SHP77 treated with DMSO at 0.1 percent for 48 hours (cell line): ENCODE measurements at regions not wholly inside any gene's neighbourhood (a gene's known extent, or its start where the extent isn't known, plus 50 kb on each side); places are given as distances from the start of the nearest gene placed in this dataset.
"Not testable (repeated sequence)": the region's sequence is repeated elsewhere in the genome, so short reads cannot be mapped to it uniquely, and the experiment has no call there.

Source experiments
- DNase-seq: peaks from one replicate; lab custom pipeline; 2025; lab: John Stamatoyannopoulos, UW

- DNase-seq = not testable (repeated sequence)
Measured at GRCh38 chr15:53923741-53924140, 54.5 kb upstream of the UNC13C start.

- DNase-seq = no peak
Measured at GRCh38 chr15:53918180-53919079, 59.8 kb upstream of the UNC13C start.

- no peak for DNase-seq
Measured at GRCh38 chr15:53917109-53917508, 61.1 kb upstream of the UNC13C start.

- no peak for DNase-seq
Measured at GRCh38 chr15:53911431-53911830, 66.8 kb upstream of the UNC13C start.

GRCh38 chr15:53910852-53911251, 67.4 kb upstream of the UNC13C start:
- no peak for DNase-seq

GRCh38 chr15:53910236-53910849, 67.9 kb upstream of the UNC13C start:
- no peak for DNase-seq

GRCh38 chr15:53903129-53903528, 75.1 kb upstream of the UNC13C start:
- DNase-seq = no peak

GRCh38 chr15:53893468-53893867, 84.8 kb upstream of the UNC13C start:
- DNase-seq = not testable (repeated sequence)

- not testable (repeated sequence) for DNase-seq
Measured at GRCh38 chr15:53891862-53892261, 86.4 kb upstream of the UNC13C start.

- no peak for DNase-seq
Measured at GRCh38 chr15:53884441-53884840, 93.8 kb upstream of the UNC13C start.

GRCh38 chr15:53882311-53882710, 95.9 kb upstream of the UNC13C start:
- no peak for DNase-seq

GRCh38 chr15:53880357-53880756, 97.9 kb upstream of the UNC13C start:
- DNase-seq = no peak

GRCh38 chr15:53875711-53876110, 102.5 kb upstream of the UNC13C start:
- no peak for DNase-seq

GRCh38 chr15:53875139-53875538, 103.1 kb upstream of the UNC13C start:
- DNase-seq = no peak

GRCh38 chr15:53872410-53872809, 105.8 kb upstream of the UNC13C start:
- no peak for DNase-seq

- no peak for DNase-seq
Measured at GRCh38 chr15:53869806-53870073, 108.5 kb upstream of the UNC13C start.

GRCh38 chr15:53869044-53869805, 109.0 kb upstream of the UNC13C start:
- DNase-seq = no peak

- DNase-seq = no peak
Measured at GRCh38 chr15:53862386-53862785, 102.9 kb upstream of the WDR72 start.

GRCh38 chr15:53861792-53862191, 102.3 kb upstream of the WDR72 start:
- no peak for DNase-seq

GRCh38 chr15:53851110-53851848, 91.8 kb upstream of the WDR72 start:
- DNase-seq = no peak

- DNase-seq = no peak
Measured at GRCh38 chr15:53847745-53848144, 88.3 kb upstream of the WDR72 start.

- DNase-seq = no peak
Measured at GRCh38 chr15:53844634-53845033, 85.2 kb upstream of the WDR72 start.
